ENCODE measurements at regions not wholly inside any gene's neighbourhood (a gene's known extent, or its start where the extent isn't known, plus 50 kb on each side); places are given as distances from the start of the nearest gene placed in this dataset.

DNA sequence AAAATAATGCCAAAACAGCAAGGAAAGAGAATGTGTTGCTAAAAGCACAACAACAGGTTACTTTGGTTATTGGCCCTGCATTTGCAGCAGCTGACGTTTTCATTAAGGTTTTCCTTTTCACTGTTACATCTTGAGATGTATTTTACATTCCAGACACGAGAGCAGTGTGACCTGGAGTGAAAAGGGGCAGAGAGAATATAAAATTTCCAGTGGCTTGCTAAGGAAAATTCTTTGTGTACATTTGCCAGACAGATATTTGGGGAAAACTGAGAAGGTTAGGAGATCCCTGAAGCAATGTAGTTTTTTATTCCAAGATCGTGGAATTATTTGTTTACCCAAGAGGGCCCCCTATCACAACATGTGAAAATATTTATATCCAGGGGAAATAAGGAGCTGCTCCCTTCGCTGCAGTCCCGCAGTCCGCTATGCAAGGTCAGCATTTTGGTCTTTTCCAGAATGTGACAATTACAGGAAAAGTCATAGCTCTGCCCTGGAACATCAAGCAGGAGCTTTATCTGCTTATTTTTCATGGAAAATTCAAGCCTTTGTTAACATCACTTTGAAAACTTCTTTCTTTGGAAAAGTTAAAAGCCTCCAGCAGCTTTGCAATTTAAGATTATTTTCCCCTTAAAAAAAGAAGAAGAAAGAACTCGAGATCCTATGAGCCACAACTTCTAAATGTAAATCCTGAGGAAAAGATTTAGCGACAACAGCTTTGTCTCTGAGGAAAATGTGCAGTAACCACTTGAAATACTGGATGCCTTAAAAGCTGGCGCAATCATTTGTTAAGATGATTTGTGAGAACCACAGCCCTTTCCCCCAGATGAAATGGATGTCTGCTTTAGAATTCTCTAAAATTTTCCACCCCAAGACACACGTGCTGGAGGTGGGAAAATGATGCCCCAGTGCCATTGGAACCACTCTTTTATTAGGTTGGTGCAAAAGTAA lies 256.4 kb upstream of the TPM1 start:
- Mint-ChIP-seq H3K27me3 (ENCODE audit: unreplicated experiment) (no peaks in the 10 kb centered on the region), H3K4me1 (ENCODE audit: low read depth, unreplicated experiment) (peaks cover 9% of the 10 kb centered on the region), H3K36me3 (ENCODE audit: unreplicated experiment) (no peaks in the 10 kb centered on the region), H3K9me3 (ENCODE audit: unreplicated experiment) (no peaks in the 10 kb centered on the region), H3K4me3 (ENCODE audit: unreplicated experiment) (no peak overlapping the region), H3K27ac (ENCODE audit: unreplicated experiment) (no peak overlapping the region)
- no peak for DNase-seq
- TF ChIP-seq, protein P1, sequence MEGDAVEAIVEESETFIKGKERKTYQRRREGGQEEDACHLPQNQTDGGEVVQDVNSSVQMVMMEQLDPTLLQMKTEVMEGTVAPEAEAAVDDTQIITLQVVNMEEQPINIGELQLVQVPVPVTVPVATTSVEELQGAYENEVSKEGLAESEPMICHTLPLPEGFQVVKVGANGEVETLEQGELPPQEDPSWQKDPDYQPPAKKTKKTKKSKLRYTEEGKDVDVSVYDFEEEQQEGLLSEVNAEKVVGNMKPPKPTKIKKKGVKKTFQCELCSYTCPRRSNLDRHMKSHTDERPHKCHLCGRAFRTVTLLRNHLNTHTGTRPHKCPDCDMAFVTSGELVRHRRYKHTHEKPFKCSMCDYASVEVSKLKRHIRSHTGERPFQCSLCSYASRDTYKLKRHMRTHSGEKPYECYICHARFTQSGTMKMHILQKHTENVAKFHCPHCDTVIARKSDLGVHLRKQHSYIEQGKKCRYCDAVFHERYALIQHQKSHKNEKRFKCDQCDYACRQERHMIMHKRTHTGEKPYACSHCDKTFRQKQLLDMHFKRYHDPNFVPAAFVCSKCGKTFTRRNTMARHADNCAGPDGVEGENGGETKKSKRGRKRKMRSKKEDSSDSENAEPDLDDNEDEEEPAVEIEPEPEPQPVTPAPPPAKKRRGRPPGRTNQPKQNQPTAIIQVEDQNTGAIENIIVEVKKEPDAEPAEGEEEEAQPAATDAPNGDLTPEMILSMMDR (IDR thresholded peaks at IDR 0.05; ENCODE audit: partially characterized antibody, unreplicated experiment) = no peak

DNA sequence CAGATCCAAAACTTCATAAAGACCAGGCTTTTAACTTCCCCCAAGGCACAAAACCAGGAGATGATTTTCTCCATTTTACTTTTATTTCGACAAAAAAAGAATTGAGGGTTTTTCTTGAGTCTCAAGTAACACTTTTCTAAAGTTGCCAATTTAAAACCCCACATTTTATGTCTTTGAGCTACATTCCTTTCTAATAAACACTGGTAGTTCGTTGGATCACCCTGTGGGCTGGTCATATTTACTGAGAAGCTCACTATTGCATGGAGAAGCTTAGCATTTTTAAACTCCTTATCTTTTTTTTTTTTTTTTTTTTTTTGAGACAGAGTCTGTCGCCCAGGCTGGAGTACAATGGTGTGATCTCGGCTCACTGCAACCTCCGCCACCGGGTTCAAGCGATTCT lies 255.1 kb upstream of the TPM1 start:
- H3K4me1 Mint-ChIP-seq (ENCODE audit: low read depth, unreplicated experiment) = peaks cover 3% of the 10 kb centered on the region
- H3K27ac Mint-ChIP-seq (ENCODE audit: unreplicated experiment) = no peak overlapping the region
- TF ChIP-seq, protein P1 (IDR thresholded peaks at IDR 0.05; ENCODE audit: partially characterized antibody, unreplicated experiment) = no peak
- no peak overlapping the region for H3K4me3 Mint-ChIP-seq (ENCODE audit: unreplicated experiment)
- no peak for DNase-seq
- H3K27me3 Mint-ChIP-seq (ENCODE audit: unreplicated experiment) = no peaks in the 10 kb centered on the region
- H3K36me3 Mint-ChIP-seq (ENCODE audit: unreplicated experiment) = no peaks in the 10 kb centered on the region
- H3K9me3 Mint-ChIP-seq (ENCODE audit: unreplicated experiment) = no peaks in the 10 kb centered on the region

GRCh38 chr15:62788224-62788623 lies 254.3 kb upstream of the TPM1 start:
- TF ChIP-seq, protein P1 (IDR thresholded peaks at IDR 0.05; ENCODE audit: partially characterized antibody, unreplicated experiment) = no peak
- Mint-ChIP-seq H3K36me3 (ENCODE audit: unreplicated experiment) (no peaks in the 10 kb centered on the region), H3K9me3 (ENCODE audit: unreplicated experiment) (no peaks in the 10 kb centered on the region), H3K4me1 (ENCODE audit: low read depth, unreplicated experiment) (peaks cover 2% of the 10 kb centered on the region), H3K4me3 (ENCODE audit: unreplicated experiment) (no peak overlapping the region), H3K27ac (ENCODE audit: unreplicated experiment) (no peak overlapping the region), H3K27me3 (ENCODE audit: unreplicated experiment) (no peaks in the 10 kb centered on the region)
- no peak for DNase-seq

DNA sequence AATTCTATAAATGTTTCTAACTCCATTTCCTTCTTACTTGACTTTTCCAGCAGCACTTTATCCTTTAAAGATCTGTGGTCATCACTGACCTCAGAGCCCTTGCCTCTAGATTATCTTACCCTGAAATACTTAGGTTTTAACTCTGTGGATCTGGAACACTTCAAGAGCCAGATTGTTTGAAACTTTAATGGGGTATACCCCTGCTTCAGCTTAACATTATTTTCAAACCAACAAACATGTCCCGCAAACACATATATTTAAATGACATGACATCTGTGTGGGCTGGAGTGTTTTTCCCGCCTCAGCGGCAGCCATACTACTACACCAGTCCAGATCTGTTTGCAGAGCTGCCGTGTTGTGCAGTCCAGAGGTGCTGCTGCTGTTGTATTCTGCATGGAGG lies 252.0 kb upstream of the TPM1 start:
- Mint-ChIP-seq H3K27ac (ENCODE audit: unreplicated experiment) (no peak overlapping the region), H3K36me3 (ENCODE audit: unreplicated experiment) (no peaks in the 10 kb centered on the region), H3K4me3 (ENCODE audit: unreplicated experiment) (no peak overlapping the region), H3K4me1 (ENCODE audit: low read depth, unreplicated experiment) (peaks cover 8% of the 10 kb centered on the region), H3K27me3 (ENCODE audit: unreplicated experiment) (peaks cover 2% of the 10 kb centered on the region), H3K9me3 (ENCODE audit: unreplicated experiment) (no peaks in the 10 kb centered on the region)
- DNase-seq = no peak
- TF ChIP-seq, protein P1 (IDR thresholded peaks at IDR 0.05; ENCODE audit: partially characterized antibody, unreplicated experiment) = no peak

DNA sequence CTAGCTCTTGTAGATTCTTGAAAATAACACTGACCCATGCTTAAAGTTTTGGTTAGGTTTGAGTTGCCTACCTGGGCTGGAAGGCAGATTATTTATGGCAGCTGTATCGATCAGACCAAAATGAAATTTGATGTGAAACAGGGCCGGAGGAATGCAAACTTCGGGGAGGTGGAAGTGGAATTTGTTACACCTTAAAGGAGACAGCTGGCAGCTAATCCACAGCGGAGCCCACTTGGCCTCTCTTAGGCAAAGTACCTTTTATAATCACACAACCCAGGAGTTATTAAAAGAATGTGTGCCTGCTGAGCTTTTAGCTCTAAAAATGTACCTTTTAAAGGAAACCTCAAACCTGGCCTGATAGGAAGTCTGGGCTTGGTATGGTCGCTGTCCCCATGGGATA lies 250.9 kb upstream of the TPM1 start:
- no peak for DNase-seq
- H3K4me1 Mint-ChIP-seq (ENCODE audit: low read depth, unreplicated experiment) = peaks cover 8% of the 10 kb centered on the region
- H3K4me3 Mint-ChIP-seq (ENCODE audit: unreplicated experiment) = no peak overlapping the region
- H3K27me3 Mint-ChIP-seq (ENCODE audit: unreplicated experiment) = peaks cover 2% of the 10 kb centered on the region
- H3K36me3 Mint-ChIP-seq (ENCODE audit: unreplicated experiment) = no peaks in the 10 kb centered on the region
- no peak overlapping the region for H3K27ac Mint-ChIP-seq (ENCODE audit: unreplicated experiment)
- TF ChIP-seq, protein P1 (IDR thresholded peaks at IDR 0.05; ENCODE audit: partially characterized antibody, unreplicated experiment) = no peak
- H3K9me3 Mint-ChIP-seq (ENCODE audit: unreplicated experiment) = no peaks in the 10 kb centered on the region

Measured in glutamatergic neuron (in vitro differentiated cells).